OCI-LY7 (cell line): ENCODE measurements at regions not wholly inside any gene's neighbourhood (a gene's known extent, or its start where the extent isn't known, plus 50 kb on each side); places are given as distances from the start of the nearest gene placed in this dataset.

Experiments used
- CTCF ChIP-seq: fragments of 200-600 bp; sonication (generic); conservative IDR thresholded peaks from 2 replicates; pipeline ENCODE4 v1.5.1; 2014; ENCODE audit warnings: mild to moderate bottlenecking, antibody characterized with exemption, low read length, moderate library complexity, mixed read lengths
- EZH2phosphoT487 ChIP-seq: fragments of 200-600 bp; sonication (generic); IDR thresholded peaks from 2 replicates; pipeline ENCODE4 v1.6.1; 2018; ENCODE audit warnings: low read depth, borderline replicate concordance, mild to moderate bottlenecking, mixed run types, antibody characterized with exemption, low read length, moderate library complexity, mixed read lengths

DNA sequence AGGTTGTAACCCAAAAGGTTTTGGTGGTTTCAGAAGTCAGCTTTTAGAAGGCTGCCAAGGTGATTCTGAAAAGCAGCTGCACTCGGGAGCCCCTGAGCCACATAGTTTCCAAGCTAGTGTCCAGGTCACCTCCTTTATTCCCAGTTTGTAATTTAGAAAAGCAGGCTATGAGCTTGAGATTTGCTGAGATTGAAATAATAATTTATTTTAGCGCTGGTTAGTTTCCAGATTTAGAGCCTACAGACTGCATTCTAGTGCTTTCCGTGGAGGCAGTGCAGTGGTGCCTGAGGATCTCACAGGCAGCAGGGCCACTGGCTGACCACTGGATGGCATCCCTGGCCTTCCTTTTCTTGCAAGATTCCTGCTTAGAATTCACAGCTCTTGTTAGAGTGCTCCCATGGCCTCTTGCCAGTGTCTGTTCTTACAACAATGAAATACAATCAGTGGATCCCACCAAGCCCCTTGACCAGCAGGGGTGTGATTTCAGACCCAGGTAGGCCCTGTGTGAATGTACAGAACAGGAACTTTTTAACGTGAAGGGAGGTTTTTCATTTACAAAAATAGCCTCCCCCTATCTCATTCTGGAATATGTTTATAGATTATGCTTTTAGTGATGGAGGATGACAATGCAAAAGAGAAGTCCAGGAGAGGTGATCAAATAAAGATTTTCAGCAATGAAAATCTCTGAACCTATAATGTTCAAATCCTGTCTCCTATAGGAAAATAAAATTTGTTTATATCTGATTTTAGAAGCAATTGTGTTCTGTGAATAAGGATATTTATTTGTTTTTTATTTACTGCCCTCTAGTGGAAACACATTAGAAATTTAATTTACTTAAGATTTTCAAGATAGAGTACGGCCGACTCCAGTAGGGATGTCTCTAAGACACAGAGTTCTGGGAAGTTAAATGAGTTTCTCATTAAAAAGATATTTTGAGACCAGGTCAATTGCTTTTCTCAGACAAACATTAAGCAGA is 362.1 kb upstream of the STXBP6 start:
- peak; percentile 80 for TF ChIP-seq CTCF
- TF ChIP-seq EZH2phosphoT487, result no peak
